ENCODE measurements at regions not wholly inside any gene's neighbourhood (a gene's known extent, or its start where the extent isn't known, plus 50 kb on each side); places are given as distances from the start of the nearest gene placed in this dataset.
"Not testable (repeated sequence)": the region's sequence is repeated elsewhere in the genome, so short reads cannot be mapped to it uniquely, and the experiment has no call there.

DNA sequence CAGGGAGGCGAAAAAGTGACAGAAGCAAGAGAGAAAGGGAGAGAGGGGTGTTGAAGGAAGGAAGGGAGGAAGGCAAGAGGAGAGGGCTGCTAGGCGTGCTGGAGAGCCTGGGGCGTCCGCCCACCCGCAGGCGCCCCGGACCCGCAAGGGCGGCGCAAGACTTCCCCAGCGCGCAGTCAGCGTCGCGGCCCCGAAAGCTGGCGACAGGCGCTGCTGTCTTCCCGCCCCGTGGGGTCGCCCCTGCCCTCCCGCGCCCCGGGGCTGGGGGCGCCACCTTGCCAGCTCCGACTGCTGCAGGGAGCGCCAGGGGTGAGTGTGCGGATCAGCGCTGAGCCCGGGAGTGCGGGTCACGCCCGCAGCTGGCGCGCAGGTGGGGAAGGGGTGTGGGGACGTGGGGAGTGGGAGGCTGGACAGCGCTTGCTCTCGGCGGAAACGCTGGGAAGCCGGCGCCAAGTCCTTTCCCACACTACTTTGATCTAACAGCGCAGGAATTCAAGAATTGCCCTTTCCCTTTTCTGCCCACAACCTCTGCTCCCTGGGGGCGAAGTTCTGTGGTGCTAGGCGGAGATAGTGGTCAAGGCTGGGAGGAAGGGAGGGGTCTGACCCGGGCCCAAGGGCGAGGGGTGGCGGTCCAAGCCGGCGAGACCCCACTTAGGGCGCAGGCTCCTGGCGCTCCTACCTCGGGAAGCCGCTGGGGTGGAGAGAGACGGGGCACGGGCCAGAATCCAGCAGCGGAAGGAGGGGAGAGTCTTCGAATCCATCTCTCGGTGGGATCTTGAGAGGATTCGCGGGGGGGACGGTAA lies 266.1 kb downstream of the CGGBP1 start, which contains the start of gene HTR1F:
Gene HTR1F, plus strand, starts transcription at position 173 of the 803 bp plus-strand sequence.
- DNase-seq (ENCODE audit: low spot score): no peak
- Histone ChIP-seq H3K27ac (peak within 1 kb of the TSS in 1 of 2 donors; percentile 66), H3K4me3 (peak within 1 kb of the TSS; percentile 71)
- TF ChIP-seq, protein P1, sequence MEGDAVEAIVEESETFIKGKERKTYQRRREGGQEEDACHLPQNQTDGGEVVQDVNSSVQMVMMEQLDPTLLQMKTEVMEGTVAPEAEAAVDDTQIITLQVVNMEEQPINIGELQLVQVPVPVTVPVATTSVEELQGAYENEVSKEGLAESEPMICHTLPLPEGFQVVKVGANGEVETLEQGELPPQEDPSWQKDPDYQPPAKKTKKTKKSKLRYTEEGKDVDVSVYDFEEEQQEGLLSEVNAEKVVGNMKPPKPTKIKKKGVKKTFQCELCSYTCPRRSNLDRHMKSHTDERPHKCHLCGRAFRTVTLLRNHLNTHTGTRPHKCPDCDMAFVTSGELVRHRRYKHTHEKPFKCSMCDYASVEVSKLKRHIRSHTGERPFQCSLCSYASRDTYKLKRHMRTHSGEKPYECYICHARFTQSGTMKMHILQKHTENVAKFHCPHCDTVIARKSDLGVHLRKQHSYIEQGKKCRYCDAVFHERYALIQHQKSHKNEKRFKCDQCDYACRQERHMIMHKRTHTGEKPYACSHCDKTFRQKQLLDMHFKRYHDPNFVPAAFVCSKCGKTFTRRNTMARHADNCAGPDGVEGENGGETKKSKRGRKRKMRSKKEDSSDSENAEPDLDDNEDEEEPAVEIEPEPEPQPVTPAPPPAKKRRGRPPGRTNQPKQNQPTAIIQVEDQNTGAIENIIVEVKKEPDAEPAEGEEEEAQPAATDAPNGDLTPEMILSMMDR (IDR thresholded peaks at IDR 0.05): no peak

DNA sequence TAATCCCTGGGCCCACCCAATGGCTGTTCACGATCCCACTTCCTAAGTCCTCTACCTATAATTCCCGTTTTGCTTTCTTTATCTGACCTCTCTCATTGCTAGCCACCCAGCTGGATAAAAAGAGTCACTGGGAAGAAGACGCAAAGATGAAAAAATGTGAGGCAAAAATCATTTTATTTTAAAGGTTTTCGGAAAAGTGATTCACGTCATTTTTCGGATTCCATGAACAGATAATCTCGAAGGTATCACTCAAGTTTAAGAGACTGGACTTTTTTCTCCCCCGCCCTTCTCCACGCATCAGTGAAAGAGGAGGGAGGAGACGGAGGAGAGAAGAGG lies 266.6 kb downstream of the CGGBP1 start:
- TF ChIP-seq, protein P1 (IDR thresholded peaks at IDR 0.05): no peak
- DNase-seq (ENCODE audit: low spot score): no peak
- H3K27ac ChIP-seq: no peak overlapping the region
- H3K4me3 ChIP-seq: peak overlapping the region; percentile 71

DNA sequence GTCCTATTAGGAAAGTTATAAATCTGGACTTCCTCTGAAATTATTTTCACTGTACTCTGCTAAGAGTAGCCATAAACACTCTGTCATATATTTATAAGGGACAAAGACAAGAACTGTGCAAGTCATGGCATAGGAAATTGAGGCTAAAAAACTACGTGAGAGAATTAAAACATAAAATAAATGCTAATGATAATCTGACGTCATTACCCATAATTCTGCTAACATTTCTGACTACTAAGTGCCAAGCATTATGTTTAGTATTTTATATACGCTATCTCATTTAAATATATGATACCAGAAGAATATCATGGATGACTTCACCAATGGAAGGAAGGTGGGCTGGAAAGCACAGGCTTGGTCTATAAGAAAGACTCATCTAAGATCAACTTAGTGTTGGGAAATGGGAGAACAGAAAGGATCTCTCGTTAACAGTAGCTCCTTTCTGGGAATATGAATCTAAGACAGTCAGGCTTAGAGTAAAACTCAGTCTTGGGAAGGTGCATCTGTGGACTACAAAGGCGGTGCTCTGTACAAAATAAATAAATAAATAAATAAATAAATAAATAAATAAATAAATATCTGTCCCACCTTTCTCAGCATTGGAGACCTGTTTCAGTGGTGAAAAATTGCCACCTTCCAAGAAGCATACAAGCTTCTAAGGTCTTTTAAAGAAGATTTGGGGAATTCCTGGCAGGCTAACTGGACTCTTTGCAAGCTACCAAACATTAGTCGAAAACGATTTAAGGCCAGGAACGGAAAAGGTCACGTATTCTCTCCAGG lies 267.4 kb downstream of the CGGBP1 start:
- no peak for DNase-seq (ENCODE audit: low spot score)
- TF ChIP-seq, protein P1 (IDR thresholded peaks at IDR 0.05): no peak
- no peak overlapping the region for H3K27ac ChIP-seq
- peak overlapping the region; percentile 71 for H3K4me3 ChIP-seq

DNA sequence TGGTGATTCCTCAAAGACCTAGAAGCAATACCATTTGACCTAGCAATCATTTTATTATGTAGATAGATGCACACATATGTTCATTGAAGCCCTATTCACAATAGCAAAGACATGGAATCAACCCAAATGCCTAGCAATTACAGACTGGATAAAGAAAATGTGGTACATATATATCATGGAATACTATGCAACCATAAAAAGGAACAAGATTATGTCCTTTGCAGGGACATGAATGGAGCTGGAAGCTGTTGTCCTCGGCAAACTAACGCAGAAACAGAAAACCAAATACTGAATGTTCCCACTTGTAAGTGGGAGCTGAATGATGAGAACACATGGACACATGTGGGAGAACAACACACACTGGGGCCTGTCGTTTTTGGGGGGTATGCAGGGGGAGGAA lies 269.8 kb downstream of the CGGBP1 start:
- not testable (repeated sequence) for H3K27ac ChIP-seq; H3K4me3 ChIP-seq; DNase-seq (ENCODE audit: low spot score)

DNA sequence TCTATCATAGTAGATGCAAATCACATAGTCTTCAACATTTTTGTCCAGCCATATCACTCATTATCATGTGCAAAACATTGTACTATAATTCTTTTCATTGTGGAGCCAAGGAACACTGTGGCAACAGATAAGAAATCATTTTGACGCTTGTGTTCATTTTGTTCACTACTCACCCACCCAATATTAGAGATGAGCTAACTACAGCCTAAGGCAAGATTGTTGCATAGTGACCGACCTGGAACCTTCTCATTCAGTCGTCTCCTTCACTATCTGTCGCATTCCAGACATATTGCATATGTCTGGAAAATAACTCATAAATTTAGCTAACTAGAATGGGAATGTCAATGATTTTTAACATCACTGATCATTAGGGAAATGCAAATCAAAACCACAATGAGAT lies 270.3 kb downstream of the CGGBP1 start:
- DNase-seq (ENCODE audit: low spot score): no peak
- TF ChIP-seq, protein P1 (IDR thresholded peaks at IDR 0.05): no peak
- no peak overlapping the region for H3K4me3 ChIP-seq
- H3K27ac ChIP-seq: no peak overlapping the region

DNA sequence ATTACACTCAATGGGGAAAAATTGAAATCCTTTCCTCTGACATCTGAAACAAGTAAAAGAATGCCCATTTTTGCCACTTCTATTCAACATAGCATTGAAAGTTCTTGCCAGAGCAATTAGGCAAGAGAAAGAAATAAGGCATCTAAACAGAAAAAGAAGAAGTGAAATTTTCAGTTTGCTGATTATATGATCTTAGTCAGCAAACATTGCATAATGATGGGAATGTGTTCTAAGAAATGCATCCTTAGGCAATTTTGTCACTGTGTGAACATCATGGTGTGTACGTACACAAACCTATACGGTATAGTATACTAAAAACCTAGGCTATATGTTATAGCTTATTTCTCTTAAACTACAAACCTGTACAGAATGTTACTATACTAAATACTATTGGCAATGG lies 278.0 kb downstream of the CGGBP1 start:
- TF ChIP-seq, protein P1 (IDR thresholded peaks at IDR 0.05): no peak
- DNase-seq (ENCODE audit: low spot score): no peak
- Histone ChIP-seq H3K4me3 (no peak overlapping the region), H3K27ac (no peak overlapping the region)

DNA sequence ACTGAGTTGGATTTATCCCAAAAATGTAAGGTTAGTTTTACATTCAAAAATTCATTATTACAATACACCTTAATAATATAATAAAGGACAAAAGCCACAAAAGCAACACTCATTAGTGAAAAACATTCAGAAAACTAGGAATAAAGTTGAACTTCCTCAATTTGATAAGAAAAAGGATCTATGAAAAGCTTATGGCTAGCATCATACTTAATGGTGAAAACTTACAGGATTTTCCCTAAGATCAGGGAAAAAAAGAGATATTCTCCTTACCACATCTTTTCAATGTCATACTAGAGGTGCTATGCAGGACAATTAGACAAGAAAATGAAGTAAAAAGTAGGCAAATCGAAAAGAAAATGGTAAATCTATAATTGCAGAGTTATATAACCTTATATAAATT lies 279.9 kb downstream of the CGGBP1 start:
- Histone ChIP-seq H3K4me3 (no peak overlapping the region), H3K27ac (no peak overlapping the region)
- no peak for DNase-seq (ENCODE audit: low spot score)
- TF ChIP-seq, protein P1 (IDR thresholded peaks at IDR 0.05): no peak

Measured in coronary artery (tissue), 2 donors.